Gastroesophageal sphincter (tissue), 3 donors: ENCODE measurements at regions not wholly inside any gene's neighbourhood (a gene's known extent, or its start where the extent isn't known, plus 50 kb on each side); places are given as distances from the start of the nearest gene placed in this dataset.

Source experiments
- CTCF ChIP-seq, 4 experiments: fragments of 200-600 bp in 2 of 4; fragments of 450-650 bp in 2 of 4; sonication (generic) in 1 of 4; IDR thresholded peaks; one replicate each; pipeline ENCODE4 v1.5.1; 2017 to 2019; ENCODE audit warnings: antibody characterized with exemption in 4 of 4, mild to moderate bottlenecking in 2 of 4, moderate library complexity in 2 of 4
- EP300 ChIP-seq: sonication (generic); formaldehyde crosslinking; IDR thresholded peaks from one replicate; pipeline ENCODE4 v1.6.1; 2017; ENCODE audit warnings: antibody characterized with exemption, mild to moderate bottlenecking
- POLR2A ChIP-seq, 2 donors: fragments of 450-650 bp; IDR thresholded peaks; one replicate each; pipeline ENCODE4 v1.6.1; 2017; ENCODE audit warnings: antibody characterized with exemption in 2 of 2, mild to moderate bottlenecking in 2 of 2, moderate library complexity in 1 of 2
- POLR2AphosphoS5 ChIP-seq: sonication (generic); formaldehyde crosslinking; IDR thresholded peaks from one replicate; pipeline ENCODE4 v1.6.1; 2017; ENCODE audit warnings: antibody characterized with exemption

DNA sequence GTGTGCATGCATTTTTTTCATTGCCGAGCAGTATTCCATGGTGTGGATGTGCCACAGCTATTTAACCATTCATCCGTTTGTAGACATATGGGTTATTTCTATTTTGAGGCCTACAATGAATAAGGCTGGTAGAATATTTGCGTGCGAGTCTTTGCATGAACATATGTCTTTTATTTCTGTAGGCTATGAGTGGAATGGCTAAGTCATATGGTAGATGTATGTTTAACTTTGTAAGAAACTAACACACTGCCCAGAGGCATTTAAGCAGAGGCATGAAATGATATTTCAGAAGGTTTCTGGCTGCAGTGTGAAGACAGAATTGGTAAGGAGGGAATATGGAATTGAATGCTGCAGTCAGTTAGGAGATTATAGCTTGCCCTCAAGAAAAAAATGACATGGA, 457.4 kb upstream of the CDH4 start:
- TF ChIP-seq CTCF (IDR thresholded peaks at IDR 0.05) (no peak), EP300 (no peak), POLR2A (IDR thresholded peaks at IDR 0.05) (no peak), POLR2AphosphoS5 (no peak)
